K562 (cell line): ENCODE measurements at regions not wholly inside any gene's neighbourhood (a gene's known extent, or its start where the extent isn't known, plus 50 kb on each side); places are given as distances from the start of the nearest gene placed in this dataset.
A peak's percentile ranks its signal among the peaks of the same experiment; 100 is the strongest.

Experiments
- ATAC-seq: fragments of 200-7000 bp; cut with Tn5 transposase; 3 replicates; pipeline ENCODE4 v1.9.1; 2020; ENCODE audit warnings: moderate library complexity
- BruUV-seq: library from RNA; stranded (reverse); fragments of 400-500 nt; replicated peaks from 2 replicates; lab custom pipeline; 2021; lab: Mats Ljungman, UMichigan
- CTCF ChIA-PET: fragments of 300-600 bp; formaldehyde crosslinking; extraction: SDS; loops from one replicate; lab custom pipeline; 2021; ENCODE audit warnings: low intra/inter-chr PET ratio; lab: Yijun Ruan, JAX
- POLR2A ChIA-PET: fragments of 300-600, 350-650 bp; sonication (Branson Sonifier 250); formaldehyde crosslinking; extraction: SDS; loops from one replicate; lab custom pipeline; 2021; ENCODE audit warnings: antibody characterized with exemption, inconsistent platforms; lab: Yijun Ruan, JAX
- DNase-seq, 4 experiments: peaks; one replicate each; pipeline versions ENCODE4 v3.0.0 to v3.0.0-alpha.2; 2011 to 2018; ENCODE audit warnings: low spot score in 3 of 4, mixed read lengths in 3 of 4; ENCODE audit errors: extremely low read depth in 1 of 4
- FAIRE-seq: peaks from 2 replicates; lab custom pipeline; 2011; peaks lifted over from hg19 to GRCh38; lab: Jason Lieb, UNC
- H2AFZ ChIP-seq: 2 replicates; pipeline ENCODE4 v1.6.0; 2011; ENCODE audit warnings: low read depth, low read length, control low read depth, inconsistent platforms
- H3K27ac ChIP-seq: fragments of 200-600 bp; 3 replicates; pipeline ENCODE4 v1.8.0; 2011; ENCODE audit warnings: low read depth, mild to moderate bottlenecking, control low read depth, inconsistent platforms, low read length, moderate library complexity, mixed read lengths; ENCODE audit errors: extremely low read depth
- H3K27me3 ChIP-seq, 2 experiments: fragments of 300-600 bp in 1 of 2; 2 replicates in 1 of 2; 3 replicates in 1 of 2; pipeline versions ENCODE4 v1.6.0 to v1.8.0; 2011; ENCODE audit warnings: inconsistent platforms in 2 of 2, low read length in 2 of 2, mild to moderate bottlenecking in 1 of 2, mixed read lengths in 1 of 2, moderate library complexity in 1 of 2; ENCODE audit not compliant: control insufficient read depth in 2 of 2, insufficient read depth in 2 of 2
- H3K36me3 ChIP-seq: fragments of 300-600 bp; 3 replicates; pipeline ENCODE4 v1.8.0; 2011; ENCODE audit warnings: mild to moderate bottlenecking, low read length, inconsistent platforms; ENCODE audit not compliant: control insufficient read depth, insufficient read depth
- H3K4me1 ChIP-seq, 2 experiments: fragments of 200-600 bp in 1 of 2; replicated peaks in 1 of 2; 2 replicates in 1 of 2; 3 replicates in 1 of 2; pipeline versions ENCODE4 v1.5.1 to v1.8.0; 2011; ENCODE audit warnings: inconsistent platforms in 2 of 2, low read length in 2 of 2, mild to moderate bottlenecking in 1 of 2, mixed read lengths in 1 of 2, moderate library complexity in 1 of 2; ENCODE audit not compliant: control insufficient read depth in 2 of 2, insufficient read depth in 2 of 2
- H3K4me2 ChIP-seq: 2 replicates; pipeline ENCODE4 v1.6.1; 2011; ENCODE audit warnings: low read length, control low read depth, inconsistent platforms, mixed read lengths; ENCODE audit not compliant: insufficient read depth
- H3K4me3 ChIP-seq: fragments of 200-600 bp; sonication (generic), shearing (Covaris generic); 2 replicates; pipeline ENCODE4 v1.5.1; 2016; ENCODE audit warnings: control low read depth, inconsistent platforms
- H3K79me2 ChIP-seq: fragments of 200-600 bp; 3 replicates; pipeline ENCODE4 v1.8.0; 2011; ENCODE audit warnings: low read length, inconsistent platforms; ENCODE audit not compliant: control insufficient read depth, insufficient read depth
- H3K9ac ChIP-seq, 2 experiments: 2 replicates each; pipeline versions ENCODE4 v1.6.0 to v1.6.1; 2011; ENCODE audit warnings: low read depth in 2 of 2, low read length in 2 of 2, control low read depth in 1 of 2, inconsistent platforms in 1 of 2, mild to moderate bottlenecking in 1 of 2, mixed read lengths in 1 of 2; ENCODE audit not compliant: insufficient read depth in 1 of 2
- H3K9me1 ChIP-seq: one replicate; pipeline ENCODE4 v1.6.0; 2011; ENCODE audit warnings: inconsistent platforms, mild to moderate bottlenecking, low read length, moderate library complexity; ENCODE audit not compliant: control insufficient read depth, insufficient read depth
- H3K9me3 ChIP-seq: replicated peaks from 2 replicates; pipeline ENCODE4 v1.5.1; 2011; ENCODE audit warnings: low read depth, low read length, inconsistent platforms; ENCODE audit not compliant: control insufficient read depth, insufficient read depth
- H4K20me1 ChIP-seq: replicated peaks from 2 replicates; pipeline ENCODE4 v1.6.1; 2011; ENCODE audit warnings: low read length, inconsistent platforms, mixed read lengths; ENCODE audit not compliant: control insufficient read depth, insufficient read depth
- CBX5 ChIP-seq: IDR thresholded peaks from 2 replicates; pipeline ENCODE4 v1.6.1; 2014; ENCODE audit warnings: low read depth, borderline replicate concordance
- E2F3 ChIP-seq: fragments of 250-450 bp; sonication (Bioruptor Pico); IDR thresholded peaks from 2 replicates; pipeline ENCODE4 v1.4.0; 2020; ENCODE audit warnings: mild to moderate bottlenecking
- EGR1 ChIP-seq: fragments of 450-650 bp; conservative IDR thresholded peaks from 2 replicates; pipeline ENCODE4 v1.6.1; 2017; ENCODE audit warnings: mild to moderate bottlenecking
- NFE2 ChIP-seq: IDR thresholded peaks from 2 replicates; pipeline ENCODE4 v1.6.1; 2014; ENCODE audit warnings: antibody characterized with exemption, low read depth
- POLR3A ChIP-seq: IDR thresholded peaks from 2 replicates; pipeline ENCODE4 v1.6.1; 2011; ENCODE audit warnings: borderline replicate concordance, mild to moderate bottlenecking, moderate library complexity; ENCODE audit not compliant: insufficient read length, insufficient read depth; ENCODE audit errors: extremely low read depth
- RNF2 ChIP-seq: sonication (generic); IDR thresholded peaks from 2 replicates; pipeline ENCODE4 v1.6.1; 2016
- WGBS: fragments of 100-300 bp; shearing (Covaris generic); methylation state at CpG from one replicate; pipeline ENCODE4 v1.1.6; 2016; ENCODE audit warnings: low coverage, mixed read lengths; ENCODE audit not compliant: insufficient coverage; ENCODE audit errors: missing lambda C conversion rate; 5-methylcytosine and 5-hydroxymethylcytosine counted together
- in situ Hi-C: fragments of 300-500 bp; cut with MboI; formaldehyde crosslinking; loops from 4 replicates; pipeline ENCODE4 v1.15.0; 2018; ENCODE audit warnings: inconsistent platforms, mixed read lengths
- intact Hi-C: fragments of 100-400 bp; cut with micrococcal nuclease; formaldehyde crosslinking; loops from 2 replicates; pipeline ENCODE4 v1.14.2; 2022

- no TSS peak for BruUV-seq
- H3K27ac ChIP-seq, result no peak overlapping the region
- no peaks in the 10 kb centered on the region for H3K27me3 ChIP-seq
- no peak for DNase-seq
- WGBS, result 33% methylated on average over 4 of the region's 10 CpGs
- TF ChIP-seq CBX5, result no peak
- H3K9me1 ChIP-seq, result no peaks in the 10 kb centered on the region
- H4K20me1 ChIP-seq, result 0 out of 2 replicates have a peak, but pooled peaks cover 5% of the 10 kb centered on the region
- H3K9me3 ChIP-seq, result no peaks in the 10 kb centered on the region
- H3K4me3 ChIP-seq, result no peak overlapping the region
- CTCF ChIA-PET, result interaction anchor here (0.6 kb wide), 1 partner anchor 19 kb away, joined by 3 read pairs; no protein-coding TSS in a partner anchor
- H3K36me3 ChIP-seq, result no peaks in the 10 kb centered on the region
- peaks cover 0 to 14% of the 10 kb centered on the region in 2 experiments; a peak in 2 of 5 replicates for H3K4me1 ChIP-seq
- POLR2A ChIA-PET, result interaction anchor here (1.3 kb wide), 1 partner anchor 9 kb away, joined by 3 read pairs; no protein-coding TSS in a partner anchor
- no peaks in the 10 kb centered on the region for H3K79me2 ChIP-seq
- no peak overlapping the region for H3K4me2 ChIP-seq
- ATAC-seq, result no peak
- H2AFZ ChIP-seq, result no peak overlapping the region
- intact Hi-C loops, result no loop called here
- in situ Hi-C loops, result no loop called here
- H3K9ac ChIP-seq, result no peak overlapping the region
- no peak for FAIRE-seq
These were observed 110.8 kb downstream of the PTPRS start for GRCh38 chr19:5229778-5230335.

DNA sequence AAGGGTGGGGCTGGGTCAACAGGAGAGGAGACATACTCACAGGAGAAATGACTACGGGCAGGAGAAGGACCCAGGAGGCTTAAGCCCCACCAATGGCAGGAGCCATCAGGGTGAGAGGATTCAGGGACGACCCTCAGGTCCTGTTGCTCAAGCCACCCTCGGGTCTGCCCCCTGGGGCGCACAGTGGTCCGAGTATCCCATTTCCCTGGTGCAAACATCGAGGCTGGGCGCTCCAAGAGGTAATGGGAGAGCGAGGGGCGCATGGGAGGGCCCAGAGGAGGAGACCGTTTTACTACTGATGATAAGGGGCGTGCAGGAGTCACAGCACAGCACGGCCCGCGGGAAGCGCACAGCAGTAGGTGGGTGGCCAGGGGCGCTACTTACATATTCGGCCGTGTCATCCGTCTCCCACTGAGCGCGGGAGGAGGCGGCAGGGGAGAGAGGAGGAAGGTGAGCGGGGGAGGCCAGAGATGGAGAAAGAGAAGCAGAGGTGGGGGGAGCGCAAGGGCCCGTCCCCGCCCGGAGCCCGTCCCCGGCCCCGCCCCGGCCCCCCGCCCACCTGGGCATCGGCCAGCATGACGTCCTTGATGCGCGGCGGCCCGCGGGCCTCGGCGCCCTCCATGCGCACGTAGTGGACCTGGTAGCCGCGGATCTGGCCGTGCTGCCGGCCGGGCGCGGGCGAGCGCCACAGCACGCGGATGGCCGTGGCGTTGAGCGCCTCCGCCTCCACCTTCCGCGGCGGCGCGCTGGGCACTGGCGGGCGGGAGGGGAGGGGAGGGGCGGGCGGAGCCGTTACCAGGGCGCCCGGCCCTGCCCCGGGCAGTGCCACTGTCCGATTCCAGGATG lies 111.5 kb downstream of the PTPRS start:
- H3K9me3 ChIP-seq, result no peaks in the 10 kb centered on the region
- no peak overlapping the region for H2AFZ ChIP-seq
- no peaks in the 10 kb centered on the region for H3K27me3 ChIP-seq
- no TSS peak for BruUV-seq
- H3K9me1 ChIP-seq, result no peaks in the 10 kb centered on the region
- no peak overlapping the region for H3K4me3 ChIP-seq
- peak in 3 of 4 experiments; percentile 29 to 44 (median 39) for DNase-seq
- in situ Hi-C loops (no loop called here), intact Hi-C loops (no loop called here)
- ATAC-seq, result 0 out of 3 replicates have a peak, but pooled peaks have one; percentile 27
- H3K79me2 ChIP-seq, result no peaks in the 10 kb centered on the region
- H3K27ac ChIP-seq, result no peak overlapping the region
- H3K4me2 ChIP-seq, result no peak overlapping the region; the same call in 1 of the 2 replicates
- no peak for FAIRE-seq
- CTCF ChIA-PET, result no interaction called here
- 36% methylated on average over 18 of the region's 72 CpGs for WGBS
- TF ChIP-seq POLR3A, result no peak
- TF ChIP-seq RNF2, result no peak
- peak; percentile 69 for TF ChIP-seq EGR1
- 0 out of 2 replicates have a peak, but pooled peaks have one; percentile 8 for TF ChIP-seq NFE2
- TF ChIP-seq E2F3 (CRISPR knock-in tag), result no peak
- POLR2A ChIA-PET, result interaction anchor here (1.3 kb wide), 1 partner anchor 8 kb away, joined by 3 read pairs; no protein-coding TSS in a partner anchor
- H4K20me1 ChIP-seq, result 0 out of 2 replicates have a peak, but pooled peaks cover 5% of the 10 kb centered on the region
- H3K9ac ChIP-seq, result no peak overlapping the region
- H3K36me3 ChIP-seq, result no peaks in the 10 kb centered on the region
- H3K4me1 ChIP-seq, result peaks cover 0 to 14% of the 10 kb centered on the region in 2 experiments; a peak in 2 of 5 replicates
